SK-N-SH (cell line): ENCODE measurements at regions not wholly inside any gene's neighbourhood (a gene's known extent, or its start where the extent isn't known, plus 50 kb on each side); places are given as distances from the start of the nearest gene placed in this dataset.

Experiments
- CTCF ChIA-PET: fragments of 300-600, 350-600 bp; formaldehyde crosslinking; extraction: SDS; loops from one replicate; lab custom pipeline; 2021; lab: Yijun Ruan, JAX
- POLR2A ChIA-PET: fragments of 350-600 bp; sonication (Branson Sonifier 250); formaldehyde crosslinking; extraction: SDS; loops from one replicate; lab custom pipeline; 2020; ENCODE audit warnings: antibody characterized with exemption, inconsistent platforms; lab: Yijun Ruan, JAX
- DNase-seq: peaks from one replicate; pipeline ENCODE4 v3.0.0; 2012
- H2AFZ ChIP-seq: fragments of 200-600 bp; sonication (generic); 2 replicates; pipeline ENCODE4 v1.8.1; 2016; ENCODE audit warnings: antibody characterized with exemption, mild to moderate bottlenecking, low read depth
- H3F3A ChIP-seq: fragments of 200-600 bp; sonication (generic); replicated peaks from 2 replicates; pipeline ENCODE3; 2016; ENCODE audit warnings: antibody characterized with exemption, mild to moderate bottlenecking; ENCODE audit not compliant: insufficient read depth
- H3K27ac ChIP-seq, 2 experiments: fragments of 200-500 bp in 1 of 2; fragments of 200-600 bp in 1 of 2; sonication (Bioruptor generic) in 1 of 2; sonication (generic), shearing (Covaris generic) in 1 of 2; 2 replicates each; pipeline versions ENCODE4 v1.5.1 to v1.6.1; 2014 to 2016; ENCODE audit warnings: low read depth in 2 of 2, inconsistent platforms in 1 of 2, low read length in 1 of 2, mild to moderate bottlenecking in 1 of 2, mixed read lengths in 1 of 2
- H3K27me3 ChIP-seq: fragments of 200-600 bp; sonication (generic), shearing (Covaris generic); 2 replicates; pipeline ENCODE4 v1.6.1; 2016; ENCODE audit warnings: mixed run types; ENCODE audit not compliant: insufficient read depth
- H3K36me3 ChIP-seq, 2 experiments: fragments of 200-500 bp in 1 of 2; fragments of 200-600 bp in 1 of 2; sonication (Bioruptor generic) in 1 of 2; sonication (generic) in 1 of 2; replicated peaks in 1 of 2; 2 replicates each; pipeline versions ENCODE3 to v1.5.1; 2014 to 2016; ENCODE audit warnings: low read length in 1 of 2, mild to moderate bottlenecking in 1 of 2; ENCODE audit not compliant: insufficient read depth in 2 of 2, control insufficient read depth in 1 of 2
- H3K4me1 ChIP-seq, 2 experiments: fragments of 200-500 bp in 1 of 2; fragments of 200-600 bp in 1 of 2; sonication (Bioruptor generic) in 1 of 2; sonication (generic), shearing (Covaris generic) in 1 of 2; 2 replicates each; pipeline versions ENCODE4 v1.5.1 to v1.6.1; 2014 to 2016; ENCODE audit warnings: low read depth in 1 of 2, low read length in 1 of 2, mixed run types in 1 of 2; ENCODE audit not compliant: insufficient read depth in 2 of 2, control insufficient read depth in 1 of 2
- H3K4me2 ChIP-seq: fragments of 200-600 bp; sonication (generic), shearing (Covaris generic); 2 replicates; pipeline ENCODE4 v1.6.1; 2017; ENCODE audit warnings: mixed run types
- H3K4me3 ChIP-seq, 2 experiments: fragments of 200-500 bp in 1 of 2; fragments of 200-600 bp in 1 of 2; sonication (Bioruptor generic) in 1 of 2; sonication (generic), shearing (Covaris generic) in 1 of 2; 2 replicates each; pipeline versions ENCODE4 v1.5.1 to v1.8.1; 2014 to 2016; ENCODE audit warnings: low read depth in 2 of 2, inconsistent platforms in 1 of 2, low read length in 1 of 2, mild to moderate bottlenecking in 1 of 2, mixed read lengths in 1 of 2, moderate library complexity in 1 of 2
- H3K79me2 ChIP-seq: fragments of 200-600 bp; sonication (generic); 2 replicates; pipeline ENCODE4 v1.8.1; 2017; ENCODE audit warnings: mild to moderate bottlenecking; ENCODE audit not compliant: insufficient read depth
- H3K9ac ChIP-seq: fragments of 200-600 bp; sonication (generic); 2 replicates; pipeline ENCODE4 v1.6.1; 2017; ENCODE audit warnings: mixed run types
- H3K9me2 ChIP-seq: fragments of 200-600 bp; sonication (generic); 2 replicates; pipeline ENCODE4 v1.6.1; 2017; ENCODE audit warnings: mixed run types
- H3K9me3 ChIP-seq: fragments of 200-600 bp; sonication (generic); 2 replicates; pipeline ENCODE4 v1.6.1; 2017; ENCODE audit warnings: mixed run types, mild to moderate bottlenecking, moderate library complexity
- H4K20me1 ChIP-seq: fragments of 200-600 bp; sonication (generic); 2 replicates; pipeline ENCODE4 v1.6.1; 2017; ENCODE audit warnings: mild to moderate bottlenecking, mixed run types; ENCODE audit not compliant: insufficient read depth
- ELF1 ChIP-seq: IDR thresholded peaks from 2 replicates; pipeline ENCODE4 v1.4.0; 2012
- EZH2phosphoT487 ChIP-seq: fragments of 200-600 bp; sonication (generic); IDR thresholded peaks from 2 replicates; pipeline ENCODE4 v1.6.1; 2017; ENCODE audit warnings: low read depth, mixed run types, mild to moderate bottlenecking, antibody characterized with exemption, moderate library complexity, borderline replicate concordance
- FOSL2 ChIP-seq: IDR thresholded peaks from 2 replicates; pipeline ENCODE4 v1.4.0; 2012; ENCODE audit warnings: low read depth, mild to moderate bottlenecking, moderate library complexity, borderline replicate concordance
- FOXM1 ChIP-seq: IDR thresholded peaks from 2 replicates; pipeline ENCODE4 v1.4.0; 2012; ENCODE audit warnings: low read depth, mild to moderate bottlenecking
- GATA2 ChIP-seq: sonication (generic); formaldehyde crosslinking; IDR thresholded peaks from 2 replicates; pipeline ENCODE4 v1.5.0; 2020; ENCODE audit warnings: mild to moderate bottlenecking, missing genetic modification reagents
- MXI1 ChIP-seq: IDR thresholded peaks from 2 replicates; pipeline ENCODE4 v1.6.1; 2012; ENCODE audit warnings: mild to moderate bottlenecking, low read depth, low read length, improper control_type of control experiment
- NFIC ChIP-seq: IDR thresholded peaks from 2 replicates; pipeline ENCODE4 v1.4.0; 2012; ENCODE audit warnings: borderline replicate concordance
- POLR2AphosphoS5 ChIP-seq: IDR thresholded peaks from 2 replicates; pipeline ENCODE4 v1.6.1; 2012; ENCODE audit warnings: low read depth, low read length
- RAD21 ChIP-seq: IDR thresholded peaks from 2 replicates; pipeline ENCODE4 v1.6.1; 2012; ENCODE audit warnings: mild to moderate bottlenecking, low read length
- SIN3A ChIP-seq: IDR thresholded peaks from 2 replicates; pipeline ENCODE4 v1.6.1; 2012; ENCODE audit warnings: low read depth, mild to moderate bottlenecking, low read length, moderate library complexity, borderline replicate concordance
- SMC3 ChIP-seq: IDR thresholded peaks from 2 replicates; pipeline ENCODE4 v1.6.1; 2012; ENCODE audit warnings: low read depth, low read length, improper control_type of control experiment
- TAF1 ChIP-seq: IDR thresholded peaks from 2 replicates; pipeline ENCODE4 v1.6.1; 2012; ENCODE audit warnings: low read depth, mild to moderate bottlenecking, low read length, moderate library complexity, borderline replicate concordance
- YY1 ChIP-seq: IDR thresholded peaks from 2 replicates; pipeline ENCODE4 v1.4.0; 2012; ENCODE audit warnings: low read depth, mild to moderate bottlenecking
- WGBS: methylation state at CpG from one replicate; pipeline ENCODE4 v1.1.6; 2017; ENCODE audit warnings: low lambda C conversion rate; 5-methylcytosine and 5-hydroxymethylcytosine counted together
- TF ChIP-seq, protein P1 (sequence below): fragments of 150-350 bp; IDR thresholded peaks from 2 replicates; pipeline ENCODE4 v1.6.1; 2016; ENCODE audit warnings: mild to moderate bottlenecking, low read depth, low read length
- TF ChIP-seq, protein P2 (sequence below): fragments of 200-600 bp; sonication (generic); IDR thresholded peaks from 2 replicates; pipeline ENCODE4 v1.6.1; 2017; ENCODE audit warnings: antibody characterized with exemption, mild to moderate bottlenecking, moderate library complexity
- TF ChIP-seq, protein P3 (sequence below): IDR thresholded peaks from 2 replicates; pipeline ENCODE4 v1.4.0; 2012; ENCODE audit warnings: low read depth, borderline replicate concordance
- TF ChIP-seq, protein P4 (sequence below): IDR thresholded peaks from 2 replicates; pipeline ENCODE4 v1.4.0; 2012; ENCODE audit warnings: low read depth

DNA sequence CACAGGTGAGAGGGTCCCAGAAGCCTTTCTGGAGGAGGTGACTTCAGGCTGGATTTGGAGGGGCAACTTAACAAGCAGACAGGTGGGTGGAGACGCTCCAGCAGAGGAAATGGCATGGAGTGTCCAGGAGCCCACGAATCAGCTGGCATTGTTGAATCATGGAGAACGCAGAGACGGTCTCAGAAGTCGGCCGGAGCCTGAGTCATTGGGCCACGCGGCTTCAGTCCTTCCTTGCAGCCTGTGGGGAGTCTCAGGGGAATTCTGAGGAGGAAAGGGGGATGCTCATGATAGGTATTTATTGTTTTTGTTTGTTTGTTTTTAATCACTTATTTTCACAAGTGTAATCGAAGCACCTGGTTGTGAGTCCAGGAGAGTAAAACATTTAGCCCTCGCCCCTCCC, 184.6 kb upstream of the HDAC4 start:
- Histone ChIP-seq H3K4me3 (no peak overlapping the region), H4K20me1 (no peaks in the 10 kb centered on the region), H3K27me3 (no peaks in the 10 kb centered on the region), H3K9me3 (no peaks in the 10 kb centered on the region), H3K79me2 (no peaks in the 10 kb centered on the region), H3K4me1 (peaks cover 0 to 25% of the 10 kb centered on the region in 2 experiments; a peak in 1 of 4 replicates), H3K4me2 (no peak overlapping the region)
- POLR2A ChIA-PET, result no interaction called here
- no peak for DNase-seq
- TF ChIP-seq TAF1 (no peak), ELF1 (no peak), FOXM1 (no peak), GATA2 (no peak), EZH2phosphoT487 (no peak), SIN3A (no peak), YY1 (no peak)
- TF ChIP-seq, protein P1, sequence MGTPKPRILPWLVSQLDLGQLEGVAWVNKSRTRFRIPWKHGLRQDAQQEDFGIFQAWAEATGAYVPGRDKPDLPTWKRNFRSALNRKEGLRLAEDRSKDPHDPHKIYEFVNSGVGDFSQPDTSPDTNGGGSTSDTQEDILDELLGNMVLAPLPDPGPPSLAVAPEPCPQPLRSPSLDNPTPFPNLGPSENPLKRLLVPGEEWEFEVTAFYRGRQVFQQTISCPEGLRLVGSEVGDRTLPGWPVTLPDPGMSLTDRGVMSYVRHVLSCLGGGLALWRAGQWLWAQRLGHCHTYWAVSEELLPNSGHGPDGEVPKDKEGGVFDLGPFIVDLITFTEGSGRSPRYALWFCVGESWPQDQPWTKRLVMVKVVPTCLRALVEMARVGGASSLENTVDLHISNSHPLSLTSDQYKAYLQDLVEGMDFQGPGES, result no peak
- TF ChIP-seq, protein P2, sequence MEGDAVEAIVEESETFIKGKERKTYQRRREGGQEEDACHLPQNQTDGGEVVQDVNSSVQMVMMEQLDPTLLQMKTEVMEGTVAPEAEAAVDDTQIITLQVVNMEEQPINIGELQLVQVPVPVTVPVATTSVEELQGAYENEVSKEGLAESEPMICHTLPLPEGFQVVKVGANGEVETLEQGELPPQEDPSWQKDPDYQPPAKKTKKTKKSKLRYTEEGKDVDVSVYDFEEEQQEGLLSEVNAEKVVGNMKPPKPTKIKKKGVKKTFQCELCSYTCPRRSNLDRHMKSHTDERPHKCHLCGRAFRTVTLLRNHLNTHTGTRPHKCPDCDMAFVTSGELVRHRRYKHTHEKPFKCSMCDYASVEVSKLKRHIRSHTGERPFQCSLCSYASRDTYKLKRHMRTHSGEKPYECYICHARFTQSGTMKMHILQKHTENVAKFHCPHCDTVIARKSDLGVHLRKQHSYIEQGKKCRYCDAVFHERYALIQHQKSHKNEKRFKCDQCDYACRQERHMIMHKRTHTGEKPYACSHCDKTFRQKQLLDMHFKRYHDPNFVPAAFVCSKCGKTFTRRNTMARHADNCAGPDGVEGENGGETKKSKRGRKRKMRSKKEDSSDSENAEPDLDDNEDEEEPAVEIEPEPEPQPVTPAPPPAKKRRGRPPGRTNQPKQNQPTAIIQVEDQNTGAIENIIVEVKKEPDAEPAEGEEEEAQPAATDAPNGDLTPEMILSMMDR, result no peak
- TF ChIP-seq, all 33 proteins: peak for 0
- Histone ChIP-seq H3F3A (no peaks in the 10 kb centered on the region), H3K36me3 (no peaks in the 10 kb centered on the region), H3K27ac (no peak overlapping the region), H2AFZ (no peak overlapping the region), H3K9me2 (no peaks in the 10 kb centered on the region), H3K9ac (no peak overlapping the region)
- CTCF ChIA-PET, result no interaction called here
- WGBS, result 42% methylated on average over 10 of the region's 10 CpGs

DNA sequence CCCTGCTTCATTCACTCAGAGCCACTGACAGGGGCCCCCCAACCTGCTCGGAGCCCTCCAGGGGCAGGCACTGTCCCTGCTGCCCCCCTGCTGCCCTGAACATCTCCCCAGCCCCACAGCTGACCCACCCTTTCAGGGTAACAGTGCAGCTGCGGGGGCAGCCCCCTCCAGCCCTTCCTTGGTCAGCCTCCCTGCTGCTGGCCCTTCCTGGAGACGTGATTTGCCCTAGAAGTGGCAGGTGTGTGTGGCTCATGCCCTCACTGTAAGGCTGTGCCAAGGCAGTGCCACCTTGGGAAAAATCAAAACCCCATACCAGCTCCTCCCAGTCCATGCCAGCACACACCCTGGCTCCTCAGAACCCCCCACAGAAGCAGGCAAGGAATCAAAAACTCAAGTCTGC, 184.2 kb upstream of the HDAC4 start:
- Histone ChIP-seq H3K4me1 (peaks cover 0 to 25% of the 10 kb centered on the region in 2 experiments; a peak in 1 of 4 replicates), H3K27ac (no peak overlapping the region), H3K36me3 (no peaks in the 10 kb centered on the region), H3K4me3 (no peak overlapping the region), H3K9me3 (no peaks in the 10 kb centered on the region), H3K27me3 (no peaks in the 10 kb centered on the region), H3K4me2 (no peak overlapping the region), H2AFZ (no peak overlapping the region), H4K20me1 (no peaks in the 10 kb centered on the region), H3K79me2 (no peaks in the 10 kb centered on the region), H3F3A (no peaks in the 10 kb centered on the region), H3K9me2 (no peaks in the 10 kb centered on the region), H3K9ac (no peak overlapping the region)
- CTCF ChIA-PET, result no interaction called here
- POLR2A ChIA-PET, result no interaction called here
- WGBS, result 17% methylated on average over 1 of the region's 3 CpGs
- TF ChIP-seq NFIC (no peak), SMC3 (no peak), POLR2AphosphoS5 (no peak), FOSL2 (no peak), RAD21 (no peak), ELF1 (no peak), MXI1 (no peak), SIN3A (no peak)
- TF ChIP-seq, protein P3, sequence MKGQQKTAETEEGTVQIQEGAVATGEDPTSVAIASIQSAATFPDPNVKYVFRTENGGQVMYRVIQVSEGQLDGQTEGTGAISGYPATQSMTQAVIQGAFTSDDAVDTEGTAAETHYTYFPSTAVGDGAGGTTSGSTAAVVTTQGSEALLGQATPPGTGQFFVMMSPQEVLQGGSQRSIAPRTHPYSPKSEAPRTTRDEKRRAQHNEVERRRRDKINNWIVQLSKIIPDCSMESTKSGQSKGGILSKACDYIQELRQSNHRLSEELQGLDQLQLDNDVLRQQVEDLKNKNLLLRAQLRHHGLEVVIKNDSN, result no peak
- TF ChIP-seq, protein P2, result no peak
- TF ChIP-seq, protein P1, result no peak
- TF ChIP-seq, protein P4, sequence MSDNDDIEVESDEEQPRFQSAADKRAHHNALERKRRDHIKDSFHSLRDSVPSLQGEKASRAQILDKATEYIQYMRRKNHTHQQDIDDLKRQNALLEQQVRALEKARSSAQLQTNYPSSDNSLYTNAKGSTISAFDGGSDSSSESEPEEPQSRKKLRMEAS, result no peak
- DNase-seq, result no peak
